ENCODE measurements at regions not wholly inside any gene's neighbourhood (a gene's known extent, or its start where the extent isn't known, plus 50 kb on each side); places are given as distances from the start of the nearest gene placed in this dataset.
"Not testable (repeated sequence)": the region's sequence is repeated elsewhere in the genome, so short reads cannot be mapped to it uniquely, and the experiment has no call there.

- H3K4me1 ChIP-seq (replicated peaks; ENCODE audit: insufficient read depth); H3K4me2 ChIP-seq; H3K9me3 ChIP-seq (ENCODE audit: insufficient read depth, low read depth); H3K4me3 ChIP-seq; H2AFZ ChIP-seq; intact Hi-C loops (cut with micrococcal nuclease; ENCODE audit: unreplicated experiment); H3K9me2 ChIP-seq (ENCODE audit: insufficient read depth); H4K20me1 ChIP-seq (ENCODE audit: insufficient read depth); BruUV-seq (replicated peaks); H3K27ac ChIP-seq; H3K79me2 ChIP-seq (ENCODE audit: low read depth); CTCF ChIA-PET; POLR2A ChIA-PET (ENCODE audit: unreplicated experiment); DNase-seq; H3K36me3 ChIP-seq (ENCODE audit: low read depth); H3F3A ChIP-seq (ENCODE audit: insufficient read depth, low read depth): not testable (repeated sequence)
- H3K27me3 ChIP-seq (ENCODE audit: insufficient read depth, low read depth) = peaks cover 82% of the 10 kb centered on the region
These were observed 173.8 kb downstream of the UNC5CL start for GRCh38 chr6:40865259-40865658.

- H3K4me1 ChIP-seq (replicated peaks; ENCODE audit: insufficient read depth) = no peaks in the 10 kb centered on the region
- CTCF ChIA-PET = no interaction called here
These were observed 178.6 kb downstream of the UNC5CL start for GRCh38 chr6:40860443-40860842.

GRCh38 chr6:40856271-40856670 lies 182.8 kb downstream of the UNC5CL start:
- H3K4me3 ChIP-seq = no peak overlapping the region
- intact Hi-C loops (cut with micrococcal nuclease; ENCODE audit: unreplicated experiment) = no loop called here
- H3K4me2 ChIP-seq = no peak overlapping the region
- ChIA-PET CTCF (no interaction called here), POLR2A (ENCODE audit: unreplicated experiment) (no interaction called here)
- H3K9me2 ChIP-seq (ENCODE audit: insufficient read depth) = no peaks in the 10 kb centered on the region
- H3K27me3 ChIP-seq (ENCODE audit: insufficient read depth, low read depth) = peaks cover 48% of the 10 kb centered on the region
- BruUV-seq (replicated peaks) = no TSS peak
- TF ChIP-seq EZH2 (IDR thresholded peaks at IDR 0.05; ENCODE audit: low read depth) = no peak
- TF ChIP-seq CTCF (conservative IDR thresholded peaks at IDR 0.05) = no peak
- H2AFZ ChIP-seq = no peak overlapping the region
- no peaks in the 10 kb centered on the region for H4K20me1 ChIP-seq (ENCODE audit: insufficient read depth)
- no peaks in the 10 kb centered on the region for H3K36me3 ChIP-seq (ENCODE audit: low read depth)
- no peaks in the 10 kb centered on the region for H3K4me1 ChIP-seq (replicated peaks; ENCODE audit: insufficient read depth)
- H3K79me2 ChIP-seq (ENCODE audit: low read depth) = no peaks in the 10 kb centered on the region
- H3K27ac ChIP-seq = no peak overlapping the region
- H3F3A ChIP-seq (ENCODE audit: insufficient read depth, low read depth) = no peaks in the 10 kb centered on the region
- no peaks in the 10 kb centered on the region for H3K9me3 ChIP-seq (ENCODE audit: insufficient read depth, low read depth)
- no peak for DNase-seq

More at GRCh38 chr6:40860443-40860842, 178.6 kb downstream of the UNC5CL start:
- H2AFZ ChIP-seq = no peak overlapping the region
- no peak overlapping the region for H3K4me3 ChIP-seq
- H3K79me2 ChIP-seq (ENCODE audit: low read depth) = no peaks in the 10 kb centered on the region
- TF ChIP-seq CTCF (conservative IDR thresholded peaks at IDR 0.05) (no peak), EZH2 (IDR thresholded peaks at IDR 0.05; ENCODE audit: low read depth) (no peak)
- no peaks in the 10 kb centered on the region for H3F3A ChIP-seq (ENCODE audit: insufficient read depth, low read depth)
- H4K20me1 ChIP-seq (ENCODE audit: insufficient read depth) = no peaks in the 10 kb centered on the region
- no peak for DNase-seq
- BruUV-seq (replicated peaks) = no TSS peak
- peaks cover 79% of the 10 kb centered on the region for H3K27me3 ChIP-seq (ENCODE audit: insufficient read depth, low read depth)
- H3K9me3 ChIP-seq (ENCODE audit: insufficient read depth, low read depth) = no peaks in the 10 kb centered on the region
- no peaks in the 10 kb centered on the region for H3K36me3 ChIP-seq (ENCODE audit: low read depth)
- no peak overlapping the region for H3K27ac ChIP-seq
- POLR2A ChIA-PET (ENCODE audit: unreplicated experiment) = no interaction called here
- intact Hi-C loops (cut with micrococcal nuclease; ENCODE audit: unreplicated experiment) = no loop called here
- H3K4me2 ChIP-seq = no peak overlapping the region
- no peaks in the 10 kb centered on the region for H3K9me2 ChIP-seq (ENCODE audit: insufficient read depth)

- Histone ChIP-seq H3K27me3 (ENCODE audit: insufficient read depth, low read depth) (peaks cover 42% of the 10 kb centered on the region), H3K9me3 (ENCODE audit: insufficient read depth, low read depth) (no peaks in the 10 kb centered on the region), H2AFZ (no peak overlapping the region), H3F3A (ENCODE audit: insufficient read depth, low read depth) (no peaks in the 10 kb centered on the region), H3K27ac (no peak overlapping the region), H3K9me2 (ENCODE audit: insufficient read depth) (no peaks in the 10 kb centered on the region), H3K79me2 (ENCODE audit: low read depth) (no peaks in the 10 kb centered on the region), H3K4me1 (replicated peaks; ENCODE audit: insufficient read depth) (no peaks in the 10 kb centered on the region), H4K20me1 (ENCODE audit: insufficient read depth) (no peaks in the 10 kb centered on the region), H3K4me2 (no peak overlapping the region), H3K4me3 (no peak overlapping the region), H3K36me3 (ENCODE audit: low read depth) (no peaks in the 10 kb centered on the region)
- ChIA-PET POLR2A (ENCODE audit: unreplicated experiment) (no interaction called here), CTCF (interaction anchor here (0.7 kb wide), 1 partner anchor 10 kb away, joined by 5 read pairs; no protein-coding TSS in a partner anchor)
- BruUV-seq (replicated peaks) = no TSS peak
- intact Hi-C loops (cut with micrococcal nuclease; ENCODE audit: unreplicated experiment) = no loop called here
- DNase-seq = no peak
- no peak for TF ChIP-seq EZH2 (IDR thresholded peaks at IDR 0.05; ENCODE audit: low read depth)
- no peak for TF ChIP-seq CTCF (conservative IDR thresholded peaks at IDR 0.05)
These were observed 183.7 kb downstream of the UNC5CL start for GRCh38 chr6:40855168-40855880.

Measured in PC-9 (cell line).